Mesenchymal stem cell (in vitro differentiated cells and primary cell): ENCODE measurements at regions not wholly inside any gene's neighbourhood (a gene's known extent, or its start where the extent isn't known, plus 50 kb on each side); places are given as distances from the start of the nearest gene placed in this dataset.

Source experiments
- DNase-seq: peaks from one replicate; pipeline ENCODE4 v3.0.0-alpha.2; 2013
- H2AFZ ChIP-seq: one replicate; pipeline ENCODE4 v1.6.1; 2013; ENCODE audit warnings: low read depth, mild to moderate bottlenecking, control low read depth, inconsistent platforms, low read length, moderate library complexity
- H2AK5ac ChIP-seq: 2 replicates; pipeline ENCODE4 v1.6.1; 2013; ENCODE audit warnings: low read length, moderate library complexity, mild to moderate bottlenecking, inconsistent platforms; ENCODE audit not compliant: severe bottlenecking
- H2BK120ac ChIP-seq: one replicate; pipeline ENCODE4 v1.6.1; 2013; ENCODE audit warnings: low read depth, mild to moderate bottlenecking, inconsistent platforms, low read length, moderate library complexity
- H2BK12ac ChIP-seq, 2 experiments: one replicate each; pipeline ENCODE4 v1.6.1; 2013; ENCODE audit warnings: inconsistent platforms in 2 of 2, low read length in 2 of 2, mild to moderate bottlenecking in 2 of 2, moderate library complexity in 2 of 2, control low read depth in 1 of 2
- H2BK15ac ChIP-seq: one replicate; pipeline ENCODE4 v1.6.1; 2013; ENCODE audit warnings: mild to moderate bottlenecking, low read depth, inconsistent platforms; ENCODE audit not compliant: poor library complexity, severe bottlenecking
- H2BK5ac ChIP-seq: 2 replicates; pipeline ENCODE4 v1.6.1; 2013; ENCODE audit warnings: low read depth, mild to moderate bottlenecking, low read length, control low read depth, inconsistent platforms; ENCODE audit not compliant: poor library complexity, severe bottlenecking
- H3K14ac ChIP-seq, 2 experiments: one replicate each; pipeline ENCODE4 v1.6.1; 2013; ENCODE audit warnings: inconsistent platforms in 2 of 2, low read length in 2 of 2, control low read depth in 1 of 2, mild to moderate bottlenecking in 1 of 2, moderate library complexity in 1 of 2
- H3K18ac ChIP-seq, 2 experiments: one replicate each; pipeline ENCODE4 v1.6.1; 2013; ENCODE audit warnings: inconsistent platforms in 2 of 2, low read length in 2 of 2, control low read depth in 1 of 2, low read depth in 1 of 2, mild to moderate bottlenecking in 1 of 2
- H3K23ac ChIP-seq, 2 experiments: one replicate each; pipeline ENCODE4 v1.6.1; 2013; ENCODE audit warnings: inconsistent platforms in 2 of 2, low read length in 2 of 2, mild to moderate bottlenecking in 2 of 2, moderate library complexity in 2 of 2, control low read depth in 1 of 2
- H3K27ac ChIP-seq: 2 replicates; pipeline ENCODE4 v1.5.1; 2013; ENCODE audit warnings: mild to moderate bottlenecking, moderate library complexity, low read length, control low read depth, inconsistent platforms; ENCODE audit not compliant: poor library complexity, severe bottlenecking
- H3K27me3 ChIP-seq, 2 experiments: 2 replicates each; pipeline versions ENCODE4 v1.6.1 to v1.7.0; 2013; ENCODE audit warnings: low read length in 2 of 2, mild to moderate bottlenecking in 2 of 2, moderate library complexity in 2 of 2, control low read depth in 1 of 2, inconsistent platforms in 1 of 2; ENCODE audit not compliant: control insufficient read depth in 1 of 2, insufficient read depth in 1 of 2
- H3K36me3 ChIP-seq, 2 experiments: 2 replicates each; pipeline versions ENCODE4 v1.6.1 to v1.7.0; 2013; ENCODE audit warnings: low read length in 2 of 2, control low read depth in 1 of 2, inconsistent platforms in 1 of 2, low read depth in 1 of 2, mild to moderate bottlenecking in 1 of 2; ENCODE audit not compliant: insufficient read depth in 2 of 2, control insufficient read depth in 1 of 2
- H3K4ac ChIP-seq, 2 experiments: one replicate each; pipeline ENCODE4 v1.6.1; 2013; ENCODE audit warnings: inconsistent platforms in 2 of 2, low read length in 2 of 2, mild to moderate bottlenecking in 2 of 2, moderate library complexity in 2 of 2, control low read depth in 1 of 2, low read depth in 1 of 2
- H3K4me1 ChIP-seq: 2 replicates; pipeline ENCODE4 v1.6.1; 2013; ENCODE audit warnings: low read depth, low read length, control low read depth; ENCODE audit not compliant: control insufficient read depth, insufficient read depth
- H3K4me2 ChIP-seq: 2 replicates; pipeline ENCODE4 v1.6.1; 2013; ENCODE audit warnings: low read length, mild to moderate bottlenecking, inconsistent platforms; ENCODE audit not compliant: poor library complexity, severe bottlenecking
- H3K4me3 ChIP-seq, 2 experiments: 2 replicates each; pipeline versions ENCODE4 v1.5.1 to v1.7.0; 2013; ENCODE audit warnings: low read length in 2 of 2, mild to moderate bottlenecking in 2 of 2, control low read depth in 1 of 2, low read depth in 1 of 2; ENCODE audit not compliant: insufficient read depth in 1 of 2
- H3K79me1 ChIP-seq: replicated peaks from 2 replicates; pipeline ENCODE4 v1.6.1; 2013; ENCODE audit warnings: mild to moderate bottlenecking, control low read depth, low read length, inconsistent platforms; ENCODE audit not compliant: poor library complexity, severe bottlenecking
- H3K9ac ChIP-seq: 2 replicates; pipeline ENCODE4 v1.7.0; 2013; ENCODE audit warnings: mild to moderate bottlenecking, low read length, moderate library complexity
- H3K9me3 ChIP-seq: 2 replicates; pipeline ENCODE4 v1.7.0; 2013; ENCODE audit warnings: mild to moderate bottlenecking, low read length; ENCODE audit not compliant: control insufficient read depth
- H4K8ac ChIP-seq: one replicate; pipeline ENCODE4 v1.6.1; 2013; ENCODE audit warnings: inconsistent platforms, mild to moderate bottlenecking, low read length, moderate library complexity
- H4K91ac ChIP-seq: one replicate; pipeline ENCODE4 v1.6.1; 2013; ENCODE audit warnings: mild to moderate bottlenecking, low read length, inconsistent platforms
- WGBS: methylation state at CpG from one replicate; pipeline ENCODE4 v1.1.7; 2013; ENCODE audit warnings: mixed read lengths; 5-methylcytosine and 5-hydroxymethylcytosine counted together

DNA sequence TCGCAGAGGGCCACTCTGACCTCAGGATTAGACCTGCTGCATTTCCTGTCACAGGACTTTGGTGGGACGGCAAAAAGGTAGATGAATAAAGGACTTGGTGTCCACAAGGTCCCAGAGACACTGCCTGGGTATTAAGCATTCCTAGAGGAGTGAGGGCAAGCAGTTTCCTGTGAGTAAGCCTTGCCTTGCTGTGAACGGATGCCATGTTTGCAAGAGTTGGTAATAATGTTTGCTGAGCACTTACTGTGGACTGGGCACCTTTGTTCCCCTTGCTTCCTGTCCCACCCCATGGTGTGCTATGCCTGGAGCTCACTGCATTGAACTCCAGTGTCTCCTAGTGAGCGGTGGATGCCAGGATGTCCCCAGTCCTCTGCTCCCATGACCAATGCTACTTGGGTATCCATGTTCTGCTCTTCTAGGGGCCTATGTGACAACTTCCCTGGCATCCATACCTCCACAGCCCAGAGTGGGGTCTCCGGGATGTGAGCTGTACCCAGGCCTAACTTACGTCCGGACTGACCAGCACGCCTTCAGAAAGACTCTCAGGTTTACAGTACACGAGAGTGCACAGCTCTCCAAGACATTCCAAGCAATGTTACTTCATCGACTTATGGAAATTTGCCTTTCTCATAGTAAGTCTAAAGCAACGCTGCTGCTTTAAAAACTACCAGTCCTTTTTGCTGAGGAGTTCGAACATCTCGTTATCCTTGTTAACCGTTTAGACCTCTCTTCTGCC lies 95.5 kb upstream of the MSX1 start:
- Histone ChIP-seq H3K4ac (peak overlapping the region in 1 of 2 experiments; percentile 37), H3K36me3 (no peaks in the 10 kb centered on the region), H3K4me3 (peak overlapping the region in 1 of 2 experiments; percentile 24), H3K9me3 (no peaks in the 10 kb centered on the region), H4K8ac (peak overlapping the region; percentile 19), H2BK120ac (no peak overlapping the region), H3K27me3 (no peaks in the 10 kb centered on the region), H3K18ac (peak overlapping the region; percentile 22 to 23), H2BK5ac (no peak overlapping the region), H3K79me1 (no peaks in the 10 kb centered on the region), H2BK15ac (no peak overlapping the region), H2BK12ac (peak overlapping the region; percentile 11 to 70), H2AK5ac (no peak overlapping the region), H3K9ac (peak overlapping the region; percentile 41), H2AFZ (no peak overlapping the region), H3K14ac (no peak overlapping the region), H3K4me2 (peak overlapping the region; percentile 56), H4K91ac (peak overlapping the region; percentile 40), H3K27ac (no peak overlapping the region), H3K23ac (no peak overlapping the region), H3K4me1 (peaks cover 19% of the 10 kb centered on the region)
- DNase-seq: peak; percentile 33
- 58% methylated on average over 13 of the region's 14 CpGs for WGBS

DNA sequence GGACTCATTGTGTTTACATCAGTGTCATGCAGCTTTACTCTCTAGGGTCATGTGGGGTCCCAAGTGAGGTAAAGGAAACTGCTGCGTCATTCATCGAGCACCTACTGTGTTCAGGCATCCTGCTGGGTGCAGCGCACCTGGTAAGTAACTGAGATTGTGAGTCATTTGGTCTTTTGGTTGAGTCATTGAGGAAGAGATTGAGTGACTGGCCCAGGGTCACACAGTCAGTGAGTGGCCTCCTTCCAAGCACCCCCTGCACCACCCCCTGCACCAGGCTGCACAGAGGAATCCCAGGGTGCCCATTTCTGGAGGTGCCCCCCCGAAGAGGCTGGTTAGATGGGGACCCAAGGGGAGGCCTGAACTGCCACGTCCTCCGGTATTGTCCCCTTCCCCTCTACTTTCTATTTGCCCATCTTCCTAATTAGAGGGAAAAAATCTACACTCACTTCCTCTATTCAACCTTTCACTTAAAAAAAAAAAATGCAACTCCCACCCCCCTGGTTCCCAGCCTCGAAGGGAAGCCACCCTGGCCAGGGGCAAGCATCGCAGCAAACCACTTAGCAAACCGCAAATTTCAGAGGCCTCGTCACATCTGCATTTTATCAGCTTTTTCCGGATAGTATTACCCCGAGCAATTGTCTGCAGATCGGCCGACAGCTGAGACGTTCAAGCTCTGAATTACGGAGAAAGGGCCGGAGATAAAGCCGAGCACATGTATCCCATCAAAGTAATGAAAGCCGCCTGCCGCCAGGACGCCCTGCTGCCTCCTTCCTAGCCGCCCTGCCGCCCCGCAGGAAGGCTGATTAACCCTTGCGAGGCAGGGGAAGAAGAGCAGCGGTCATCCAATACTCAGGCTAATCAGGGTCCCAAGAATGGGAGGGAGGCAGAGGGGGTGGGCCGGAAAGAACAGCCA lies 96.3 kb upstream of the MSX1 start:
- H3K9me3 ChIP-seq: no peaks in the 10 kb centered on the region
- peaks cover 19% of the 10 kb centered on the region for H3K4me1 ChIP-seq
- no peak overlapping the region for H2AK5ac ChIP-seq
- peak overlapping the region in 1 of 2 experiments; percentile 70 for H3K23ac ChIP-seq
- 5% methylated on average over 27 of the region's 27 CpGs for WGBS
- H2BK15ac ChIP-seq: no peak overlapping the region
- H2BK12ac ChIP-seq: peak overlapping the region; percentile 28 to 70
- no peak overlapping the region for H2AFZ ChIP-seq
- peak overlapping the region in 1 of 2 experiments; percentile 24 for H3K4me3 ChIP-seq
- H3K36me3 ChIP-seq: no peaks in the 10 kb centered on the region
- no peaks in the 10 kb centered on the region for H3K79me1 ChIP-seq
- H3K18ac ChIP-seq: peak overlapping the region; percentile 23 to 79
- peak overlapping the region; percentile 87 for H4K91ac ChIP-seq
- DNase-seq: peak; percentile 76
- H3K27me3 ChIP-seq: no peaks in the 10 kb centered on the region
- no peak overlapping the region for H2BK5ac ChIP-seq
- no peak overlapping the region for H2BK120ac ChIP-seq
- peak overlapping the region; percentile 13 to 26 for H3K4ac ChIP-seq
- H3K4me2 ChIP-seq: peak overlapping the region; percentile 56
- peak overlapping the region; percentile 45 for H4K8ac ChIP-seq
- no peak overlapping the region for H3K27ac ChIP-seq
- H3K9ac ChIP-seq: peak overlapping the region; percentile 41
- H3K14ac ChIP-seq: no peak overlapping the region

DNA sequence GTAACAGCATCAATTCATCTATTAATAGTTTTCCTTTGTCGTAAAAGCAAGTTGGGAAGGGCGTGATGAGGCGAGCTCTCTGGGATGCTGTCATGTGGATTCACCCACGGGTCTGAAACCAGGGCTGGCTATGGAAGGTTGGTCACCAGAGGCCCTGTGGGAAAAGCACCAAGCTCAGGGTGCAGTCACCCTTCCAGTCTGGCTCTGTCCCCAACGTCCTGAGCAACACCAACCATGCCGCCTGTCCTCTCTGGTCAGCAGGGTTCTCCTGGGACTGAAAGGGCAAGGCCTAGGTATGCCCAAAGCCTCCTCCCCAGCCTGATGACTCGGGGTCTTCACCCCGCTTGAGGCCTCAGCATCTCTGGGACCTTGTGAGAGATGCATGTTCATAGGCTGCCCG lies 97.2 kb upstream of the MSX1 start:
- DNase-seq: no peak
- Histone ChIP-seq H3K4me2 (no peak overlapping the region), H3K18ac (peak overlapping the region in 1 of 2 experiments; percentile 14), H3K9ac (no peak overlapping the region), H2BK5ac (no peak overlapping the region), H3K23ac (no peak overlapping the region), H3K4me3 (no peak overlapping the region), H2BK12ac (peak overlapping the region in 1 of 2 experiments; percentile 70), H3K36me3 (no peaks in the 10 kb centered on the region), H4K91ac (no peak overlapping the region), H2AFZ (no peak overlapping the region), H3K27ac (no peak overlapping the region), H3K27me3 (peaks cover under 1 to 5% of the 10 kb centered on the region in 2 experiments), H3K4me1 (peaks cover 19% of the 10 kb centered on the region), H3K79me1 (no peaks in the 10 kb centered on the region), H4K8ac (peak overlapping the region; percentile 19), H3K14ac (peak overlapping the region in 1 of 2 experiments; percentile 38), H2AK5ac (no peak overlapping the region), H2BK120ac (no peak overlapping the region), H3K4ac (no peak overlapping the region), H2BK15ac (no peak overlapping the region), H3K9me3 (no peaks in the 10 kb centered on the region)
- 88% methylated on average over 9 of the region's 9 CpGs for WGBS
